ENCODE measurements at regions not wholly inside any gene's neighbourhood (a gene's known extent, or its start where the extent isn't known, plus 50 kb on each side); places are given as distances from the start of the nearest gene placed in this dataset.

GRCh38 chr10:20990604-20991003 lies 93.5 kb upstream of the NEBL start:
- Histone ChIP-seq H3K36me3 (ENCODE audit: control insufficient read depth, insufficient read depth, low read length) (no peaks in the 10 kb centered on the region), H3K9me3 (ENCODE audit: control insufficient read depth, insufficient read depth, low read depth, low read length) (no peaks in the 10 kb centered on the region), H3K27ac (ENCODE audit: insufficient read depth, low read length) (no peak overlapping the region), H3K4me3 (replicated peaks in 1 of 4; ENCODE audit: control extremely low read depth in 1 of 4, insufficient read depth in 1 of 4, low read depth in 3 of 4, low read length in 4 of 4) (no peak overlapping the region), H3K9ac (ENCODE audit: insufficient read depth, low read length) (no peak overlapping the region), H3K79me2 (ENCODE audit: control insufficient read depth, insufficient read depth, low read length) (no peaks in the 10 kb centered on the region), H4K20me1 (ENCODE audit: control insufficient read depth, extremely low read depth, insufficient read depth, low read length) (no peaks in the 10 kb centered on the region), H3K4me2 (ENCODE audit: extremely low read depth, insufficient read depth, low read length) (no peak overlapping the region), H3K4me1 (ENCODE audit: control insufficient read depth, extremely low read depth, insufficient read depth, low read length) (no peaks in the 10 kb centered on the region), H3K27me3 (ENCODE audit: control insufficient read depth, insufficient read depth, low read length) (no peaks in the 10 kb centered on the region), H2AFZ (ENCODE audit: low read length) (no peak overlapping the region)
- peak; percentile 69 to 85 for DNase-seq (ENCODE audit: low read depth in 2 of 2)
- TF ChIP-seq CTCF (conservative IDR thresholded peaks at IDR 0.05 in 1 of 2, IDR thresholded peaks at IDR 0.05 in 1 of 2; ENCODE audit: low read depth in 1 of 2, low read length in 2 of 2) = no peak
- no peak for TF ChIP-seq EZH2 (IDR thresholded peaks at IDR 0.05; ENCODE audit: low read length, missing control alignments)

- H3K79me2 ChIP-seq (ENCODE audit: control insufficient read depth, insufficient read depth, low read length) = no peaks in the 10 kb centered on the region
- peak in 1 of 2 donors; percentile 74 for DNase-seq (ENCODE audit: low read depth in 2 of 2)
- no peak for TF ChIP-seq CTCF (conservative IDR thresholded peaks at IDR 0.05 in 1 of 2, IDR thresholded peaks at IDR 0.05 in 1 of 2; ENCODE audit: low read depth in 1 of 2, low read length in 2 of 2)
- TF ChIP-seq EZH2 (IDR thresholded peaks at IDR 0.05; ENCODE audit: low read length, missing control alignments) = no peak
Measured at GRCh38 chr10:20988357-20988983, 91.4 kb upstream of the NEBL start.

GRCh38 chr10:20986049-20986448 lies 88.9 kb upstream of the NEBL start:
- no peak overlapping the region for H3K9ac ChIP-seq (ENCODE audit: insufficient read depth, low read length)

More at GRCh38 chr10:20988357-20988983, 91.4 kb upstream of the NEBL start:
- H3K27ac ChIP-seq (ENCODE audit: insufficient read depth, low read length) = no peak overlapping the region
- H3K4me3 ChIP-seq (replicated peaks in 1 of 4; ENCODE audit: control extremely low read depth in 1 of 4, insufficient read depth in 1 of 4, low read depth in 3 of 4, low read length in 4 of 4) = no peak overlapping the region
- no peak overlapping the region for H2AFZ ChIP-seq (ENCODE audit: low read length)
- H3K9ac ChIP-seq (ENCODE audit: insufficient read depth, low read length) = no peak overlapping the region
- H3K9me3 ChIP-seq (ENCODE audit: control insufficient read depth, insufficient read depth, low read depth, low read length) = no peaks in the 10 kb centered on the region
- H4K20me1 ChIP-seq (ENCODE audit: control insufficient read depth, extremely low read depth, insufficient read depth, low read length) = no peaks in the 10 kb centered on the region
- H3K36me3 ChIP-seq (ENCODE audit: control insufficient read depth, insufficient read depth, low read length) = no peaks in the 10 kb centered on the region
- no peak overlapping the region for H3K4me2 ChIP-seq (ENCODE audit: extremely low read depth, insufficient read depth, low read length)
- no peaks in the 10 kb centered on the region for H3K27me3 ChIP-seq (ENCODE audit: control insufficient read depth, insufficient read depth, low read length)
- no peaks in the 10 kb centered on the region for H3K4me1 ChIP-seq (ENCODE audit: control insufficient read depth, extremely low read depth, insufficient read depth, low read length)

More at GRCh38 chr10:20986049-20986448, 88.9 kb upstream of the NEBL start:
- Histone ChIP-seq H3K27ac (ENCODE audit: insufficient read depth, low read length) (no peak overlapping the region), H3K4me1 (ENCODE audit: control insufficient read depth, extremely low read depth, insufficient read depth, low read length) (no peaks in the 10 kb centered on the region), H3K4me3 (replicated peaks in 1 of 4; ENCODE audit: control extremely low read depth in 1 of 4, insufficient read depth in 1 of 4, low read depth in 3 of 4, low read length in 4 of 4) (no peak overlapping the region), H3K36me3 (ENCODE audit: control insufficient read depth, insufficient read depth, low read length) (no peaks in the 10 kb centered on the region), H2AFZ (ENCODE audit: low read length) (no peak overlapping the region), H4K20me1 (ENCODE audit: control insufficient read depth, extremely low read depth, insufficient read depth, low read length) (no peaks in the 10 kb centered on the region), H3K9me3 (ENCODE audit: control insufficient read depth, insufficient read depth, low read depth, low read length) (no peaks in the 10 kb centered on the region), H3K79me2 (ENCODE audit: control insufficient read depth, insufficient read depth, low read length) (no peaks in the 10 kb centered on the region), H3K4me2 (ENCODE audit: extremely low read depth, insufficient read depth, low read length) (no peak overlapping the region), H3K27me3 (ENCODE audit: control insufficient read depth, insufficient read depth, low read length) (no peaks in the 10 kb centered on the region)
- peak in 1 of 2 donors; percentile 66 for DNase-seq (ENCODE audit: low read depth in 2 of 2)
- TF ChIP-seq EZH2 (IDR thresholded peaks at IDR 0.05; ENCODE audit: low read length, missing control alignments) (no peak), CTCF (conservative IDR thresholded peaks at IDR 0.05 in 1 of 2, IDR thresholded peaks at IDR 0.05 in 1 of 2; ENCODE audit: low read depth in 1 of 2, low read length in 2 of 2) (no peak)
